ENCODE measurements at regions not wholly inside any gene's neighbourhood (a gene's known extent, or its start where the extent isn't known, plus 50 kb on each side); places are given as distances from the start of the nearest gene placed in this dataset.

DNA sequence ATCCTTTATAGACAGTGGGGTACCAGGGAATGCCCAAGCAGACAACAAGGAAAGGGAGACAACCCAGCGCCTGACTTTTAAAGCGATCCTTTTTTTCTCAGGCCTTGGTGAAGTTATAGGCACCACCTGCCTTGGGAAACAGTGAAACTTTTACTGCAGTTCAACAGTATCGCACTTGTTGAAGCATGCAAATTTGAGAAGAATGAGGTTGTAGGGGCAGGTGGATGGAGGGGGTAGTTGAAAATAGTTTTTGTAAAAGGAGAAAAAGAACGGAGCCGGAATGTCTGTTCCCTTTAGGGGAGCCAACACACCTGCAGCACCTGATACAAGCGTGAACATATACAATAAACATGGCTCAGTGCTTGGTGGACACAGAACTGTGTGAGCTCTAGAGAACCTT lies 190.2 kb upstream of the NR3C1 start:
- H3K23me2 ChIP-seq (ENCODE audit: insufficient read length, low read depth, low read length, poor library complexity, severe bottlenecking), result no peaks in the 10 kb centered on the region
- no peak overlapping the region for H3T11ph ChIP-seq (ENCODE audit: low read length)
- Mint-ChIP-seq H3K36me3 (ENCODE audit: insufficient read depth in 1 of 3, low read depth in 3 of 3) (no peaks in the 10 kb centered on the region), H3K27me3 (ENCODE audit: low read depth) (no peaks in the 10 kb centered on the region; the same call in 1 of the 2 replicates), H3K4me3 (no peak overlapping the region), H3K4me1 (peaks cover 14% of the 10 kb centered on the region in 2 experiments), H3K27ac (no peak overlapping the region), H3K9me3 (no peaks in the 10 kb centered on the region)
- H3K4me1 ChIP-seq (ENCODE audit: insufficient read depth, low read length), result no peaks in the 10 kb centered on the region; the same call in 1 of the 2 replicates
- no peak overlapping the region for H3K14ac ChIP-seq (ENCODE audit: insufficient read depth, low read length)
- H3K4ac ChIP-seq (ENCODE audit: low read depth, low read length), result no peak overlapping the region
- no peak overlapping the region for H2AFZ ChIP-seq (ENCODE audit: low read length)
- H3K79me2 ChIP-seq (ENCODE audit: insufficient read depth, low read length), result no peaks in the 10 kb centered on the region
- H2BK20ac ChIP-seq (ENCODE audit: low read depth, low read length, poor library complexity, severe bottlenecking), result no peak overlapping the region
- no peak overlapping the region for H3K4me2 ChIP-seq (ENCODE audit: insufficient read depth, insufficient read length, low read length)
- no peak overlapping the region for H4K91ac ChIP-seq (ENCODE audit: insufficient read length, low read depth, low read length)
- H4K20me1 ChIP-seq (ENCODE audit: control insufficient read depth, insufficient read depth, insufficient read length), result no peaks in the 10 kb centered on the region
- no peak overlapping the region for H4K8ac ChIP-seq (replicated peaks; ENCODE audit: insufficient read length, low read depth, low read length)
- H3K56ac ChIP-seq (ENCODE audit: insufficient read length, low read depth, low read length), result no peak overlapping the region
- no peak overlapping the region for H2BK15ac ChIP-seq (ENCODE audit: low read depth, low read length)
- no peak overlapping the region for H4K5ac ChIP-seq (ENCODE audit: insufficient read length, low read depth, low read length)
- H3K27ac ChIP-seq (ENCODE audit: insufficient read length, low read depth, low read length), result no peak overlapping the region
- no peak overlapping the region for H2BK120ac ChIP-seq (ENCODE audit: low read depth, low read length, poor library complexity, severe bottlenecking)
- H2BK5ac ChIP-seq (ENCODE audit: insufficient read length, low read length), result no peak overlapping the region
- H3K9ac ChIP-seq (ENCODE audit: extremely low read depth, insufficient read length, low read length), result no peak overlapping the region
- H2AK5ac ChIP-seq (ENCODE audit: insufficient read length, low read length), result no peak overlapping the region
- no peaks in the 10 kb centered on the region for H3K79me1 ChIP-seq (ENCODE audit: insufficient read depth, low read depth, low read length, poor library complexity, severe bottlenecking)
- no peak for DNase-seq
- no peak overlapping the region for H3K23ac ChIP-seq (ENCODE audit: insufficient read length, low read depth, low read length)
- no peaks in the 10 kb centered on the region for H3K9me3 ChIP-seq (ENCODE audit: control insufficient read depth, low read depth, low read length)
- no peak overlapping the region for H3K18ac ChIP-seq (ENCODE audit: insufficient read length, low read depth, low read length)
- no peak overlapping the region for H2BK12ac ChIP-seq (ENCODE audit: insufficient read length, low read depth, low read length)
- whole genome bisulfite sequencing (ENCODE audit: extremely low coverage, insufficient read length, low lambda C conversion rate), result no CpG with 5 or more reads among the region's 6 CpGs
- no peaks in the 10 kb centered on the region; the same call in 1 of the 2 replicates for H3K27me3 ChIP-seq (ENCODE audit: insufficient read depth, low read length)
- TF ChIP-seq, protein P1, sequence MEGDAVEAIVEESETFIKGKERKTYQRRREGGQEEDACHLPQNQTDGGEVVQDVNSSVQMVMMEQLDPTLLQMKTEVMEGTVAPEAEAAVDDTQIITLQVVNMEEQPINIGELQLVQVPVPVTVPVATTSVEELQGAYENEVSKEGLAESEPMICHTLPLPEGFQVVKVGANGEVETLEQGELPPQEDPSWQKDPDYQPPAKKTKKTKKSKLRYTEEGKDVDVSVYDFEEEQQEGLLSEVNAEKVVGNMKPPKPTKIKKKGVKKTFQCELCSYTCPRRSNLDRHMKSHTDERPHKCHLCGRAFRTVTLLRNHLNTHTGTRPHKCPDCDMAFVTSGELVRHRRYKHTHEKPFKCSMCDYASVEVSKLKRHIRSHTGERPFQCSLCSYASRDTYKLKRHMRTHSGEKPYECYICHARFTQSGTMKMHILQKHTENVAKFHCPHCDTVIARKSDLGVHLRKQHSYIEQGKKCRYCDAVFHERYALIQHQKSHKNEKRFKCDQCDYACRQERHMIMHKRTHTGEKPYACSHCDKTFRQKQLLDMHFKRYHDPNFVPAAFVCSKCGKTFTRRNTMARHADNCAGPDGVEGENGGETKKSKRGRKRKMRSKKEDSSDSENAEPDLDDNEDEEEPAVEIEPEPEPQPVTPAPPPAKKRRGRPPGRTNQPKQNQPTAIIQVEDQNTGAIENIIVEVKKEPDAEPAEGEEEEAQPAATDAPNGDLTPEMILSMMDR (conservative IDR thresholded peaks at IDR 0.05), result no peak

Measured in H9 (cell line).